ENCODE measurements at regions not wholly inside any gene's neighbourhood (a gene's known extent, or its start where the extent isn't known, plus 50 kb on each side); places are given as distances from the start of the nearest gene placed in this dataset.

- TF ChIP-seq CTCF (IDR thresholded peaks at IDR 0.05) (no peak), POLR2A (IDR thresholded peaks at IDR 0.05) (no peak)
These were observed 590.2 kb downstream of the NR2F1-AS1 start for GRCh38 chr5:92990771-92991170.
